H1 (cell line): ENCODE measurements at regions not wholly inside any gene's neighbourhood (a gene's known extent, or its start where the extent isn't known, plus 50 kb on each side); places are given as distances from the start of the nearest gene placed in this dataset.

Experiments
- CTCF ChIA-PET: fragments of 300-600 bp; sonication (Branson Sonifier 250); formaldehyde crosslinking; loops from one replicate; lab custom pipeline; 2021; ENCODE audit not compliant: partially characterized antibody; lab: Charles Lee
- POLR2A ChIA-PET: fragments of 300-600 bp; sonication (Branson Sonifier 250); formaldehyde crosslinking; loops from one replicate; lab custom pipeline; 2021; ENCODE audit warnings: inconsistent platforms; ENCODE audit not compliant: partially characterized antibody; lab: Charles Lee
- DNase-seq, 2 experiments: peaks; one replicate each; pipeline versions ENCODE4 v3.0.0 to v3.0.0-alpha.2; 2010 to 2022; ENCODE audit warnings: low spot score in 2 of 2, low read depth in 1 of 2, mixed read lengths in 1 of 2
- FAIRE-seq: peaks from 2 replicates; lab custom pipeline; 2011; peaks lifted over from hg19 to GRCh38; lab: Jason Lieb, UNC
- H2AFZ ChIP-seq: 2 replicates; pipeline ENCODE4 v1.8.1; 2012; ENCODE audit warnings: low read length, inconsistent platforms
- H2AK5ac ChIP-seq: 2 replicates; pipeline ENCODE4 v1.6.1; 2013; ENCODE audit warnings: low read depth, low read length
- H2BK120ac ChIP-seq: replicated peaks from 2 replicates; pipeline ENCODE3; 2013; ENCODE audit warnings: low read depth, low read length, inconsistent platforms
- H2BK12ac ChIP-seq: 2 replicates; pipeline ENCODE4 v1.6.1; 2013; ENCODE audit warnings: low read depth, low read length
- H2BK15ac ChIP-seq: 2 replicates; pipeline ENCODE4 v1.6.1; 2013; ENCODE audit warnings: low read length
- H2BK20ac ChIP-seq: 2 replicates; pipeline ENCODE4 v1.6.1; 2013; ENCODE audit warnings: low read length
- H2BK5ac ChIP-seq: 2 replicates; pipeline ENCODE4 v1.6.1; 2013; ENCODE audit warnings: low read depth, low read length
- H3K14ac ChIP-seq: 2 replicates; pipeline ENCODE4 v1.6.1; 2013; ENCODE audit warnings: inconsistent platforms; ENCODE audit not compliant: insufficient read length
- H3K18ac ChIP-seq: 2 replicates; pipeline ENCODE4 v1.6.1; 2013; ENCODE audit warnings: low read length; ENCODE audit errors: extremely low read depth
- H3K23ac ChIP-seq: 2 replicates; pipeline ENCODE4 v1.6.1; 2013; ENCODE audit warnings: inconsistent platforms; ENCODE audit not compliant: insufficient read length
- H3K23me2 ChIP-seq: 2 replicates; pipeline ENCODE4 v1.6.1; 2013; ENCODE audit warnings: low read depth, low read length
- H3K27ac ChIP-seq: 2 replicates; pipeline ENCODE4 v1.6.1; 2011; ENCODE audit warnings: low read depth, low read length, inconsistent platforms
- H3K27me3 ChIP-seq, 4 experiments: replicated peaks in 1 of 4; 1 replicate in 1 of 4; 2 replicates in 3 of 4; pipeline versions ENCODE4 v1.6.1 to v1.8.1; 2011 to 2013; ENCODE audit warnings: low read length in 3 of 4, mild to moderate bottlenecking in 3 of 4, inconsistent platforms in 2 of 4, mixed read lengths in 2 of 4, moderate library complexity in 1 of 4; ENCODE audit not compliant: control insufficient read depth in 3 of 4, insufficient read depth in 3 of 4; ENCODE audit errors: extremely low read depth in 1 of 4
- H3K36me3 ChIP-seq, 4 experiments: 2 replicates each; pipeline versions ENCODE4 v1.6.1 to v1.8.1; 2011 to 2013; ENCODE audit warnings: mild to moderate bottlenecking in 4 of 4, low read length in 3 of 4, moderate library complexity in 2 of 4, control low read depth in 1 of 4, inconsistent platforms in 1 of 4; ENCODE audit not compliant: insufficient read depth in 4 of 4, control insufficient read depth in 2 of 4
- H3K4ac ChIP-seq: replicated peaks from 2 replicates; pipeline ENCODE3; 2013; ENCODE audit warnings: low read length, low read depth, mixed read lengths, inconsistent platforms; ENCODE audit not compliant: insufficient read length
- H3K4me1 ChIP-seq, 4 experiments: replicated peaks in 1 of 4; 1 replicate in 1 of 4; 2 replicates in 3 of 4; pipeline versions ENCODE4 v1.6.1 to v1.8.1; 2011 to 2013; ENCODE audit warnings: low read length in 3 of 4, inconsistent platforms in 2 of 4, mixed read lengths in 1 of 4; ENCODE audit not compliant: insufficient read depth in 4 of 4, control insufficient read depth in 3 of 4
- H3K4me2 ChIP-seq, 2 experiments: 2 replicates each; pipeline versions ENCODE4 v1.6.1 to v1.8.1; 2011 to 2013; ENCODE audit warnings: low read depth in 2 of 2, low read length in 2 of 2, control low read depth in 1 of 2, inconsistent platforms in 1 of 2, mild to moderate bottlenecking in 1 of 2; ENCODE audit not compliant: insufficient read depth in 1 of 2
- H3K4me3 ChIP-seq, 4 experiments: fragments of 200-600, 300-600 bp in 1 of 4; sonication (generic), shearing (Covaris generic), sonication (Bioruptor Twin) in 1 of 4; 2 replicates each; pipeline versions ENCODE4 v1.5.1 to v1.8.1; 2011 to 2016; ENCODE audit warnings: low read length in 4 of 4, low read depth in 3 of 4, control low read depth in 2 of 4, inconsistent platforms in 2 of 4, mild to moderate bottlenecking in 2 of 4, mixed read lengths in 1 of 4, moderate library complexity in 1 of 4; ENCODE audit not compliant: insufficient read depth in 2 of 4; ENCODE audit errors: extremely low read depth in 1 of 4
- H3K56ac ChIP-seq: replicated peaks from 2 replicates; pipeline ENCODE3; 2013; ENCODE audit warnings: low read depth, mild to moderate bottlenecking, mixed read lengths, low read length, inconsistent platforms; ENCODE audit not compliant: insufficient read length
- H3K79me1 ChIP-seq: 2 replicates; pipeline ENCODE4 v1.6.1; 2013; ENCODE audit warnings: low read depth, low read length, control low read depth
- H3K79me2 ChIP-seq, 2 experiments: 2 replicates each; pipeline versions ENCODE4 v1.6.1 to v1.8.1; 2012 to 2013; ENCODE audit warnings: low read length in 2 of 2, mild to moderate bottlenecking in 2 of 2, inconsistent platforms in 1 of 2; ENCODE audit not compliant: insufficient read depth in 2 of 2, control insufficient read depth in 1 of 2
- H3K9ac ChIP-seq, 4 experiments: replicated peaks in 1 of 4; 1 replicate in 1 of 4; 2 replicates in 3 of 4; pipeline versions ENCODE4 v1.6.1 to v1.8.1; 2011 to 2013; ENCODE audit warnings: low read depth in 3 of 4, low read length in 3 of 4, control low read depth in 2 of 4, mild to moderate bottlenecking in 2 of 4, moderate library complexity in 2 of 4, inconsistent platforms in 1 of 4; ENCODE audit errors: extremely low read depth in 1 of 4
- H3K9me3 ChIP-seq, 2 experiments: 2 replicates each; pipeline versions ENCODE4 v1.6.1 to v1.8.1; 2012 to 2013; ENCODE audit warnings: mild to moderate bottlenecking in 2 of 2, moderate library complexity in 2 of 2, control low read depth in 1 of 2, inconsistent platforms in 1 of 2, low read depth in 1 of 2, low read length in 1 of 2, mixed read lengths in 1 of 2; ENCODE audit not compliant: insufficient read depth in 2 of 2
- H4K20me1 ChIP-seq, 2 experiments: replicated peaks in 1 of 2; 2 replicates each; pipeline versions ENCODE3 to v1.8.1; 2011 to 2013; ENCODE audit warnings: inconsistent platforms in 2 of 2, low read length in 2 of 2, mild to moderate bottlenecking in 1 of 2; ENCODE audit not compliant: insufficient read depth in 2 of 2, control insufficient read depth in 1 of 2
- H4K5ac ChIP-seq: 2 replicates; pipeline ENCODE4 v1.6.1; 2013; ENCODE audit warnings: low read length, low read depth, mixed read lengths, inconsistent platforms; ENCODE audit not compliant: insufficient read length
- H4K8ac ChIP-seq: 2 replicates; pipeline ENCODE4 v1.8.0; 2013; ENCODE audit warnings: mild to moderate bottlenecking, moderate library complexity, low read length, inconsistent platforms; ENCODE audit not compliant: insufficient read depth; ENCODE audit errors: extremely low read depth
- H4K91ac ChIP-seq: replicated peaks from 2 replicates; pipeline ENCODE3; 2013; ENCODE audit warnings: low read length, mixed read lengths, inconsistent platforms; ENCODE audit not compliant: insufficient read length
- ASH2L ChIP-seq: fragments of 200-600, 300-600 bp; sonication (generic); IDR thresholded peaks from one replicate; pipeline ENCODE4 v1.7.1; 2017; ENCODE audit warnings: low read length
- CREB1 ChIP-seq: IDR thresholded peaks from 2 replicates; pipeline ENCODE4 v1.6.1; 2012; ENCODE audit warnings: inconsistent platforms
- FOSL1 ChIP-seq: IDR thresholded peaks from 2 replicates; pipeline ENCODE4 v1.6.1; 2011; ENCODE audit warnings: mild to moderate bottlenecking, low read depth, low read length, moderate library complexity; ENCODE audit not compliant: insufficient read depth
- GABPA ChIP-seq: IDR thresholded peaks from 2 replicates; pipeline ENCODE4 v1.6.1; 2011; ENCODE audit warnings: mild to moderate bottlenecking, low read length, moderate library complexity, borderline replicate concordance; ENCODE audit not compliant: insufficient read depth
- GTF2F1 ChIP-seq: IDR thresholded peaks from 2 replicates; pipeline ENCODE4 v1.6.1; 2012; ENCODE audit warnings: low read depth, low read length, improper control_type of control experiment, borderline replicate concordance
- HDAC6 ChIP-seq: IDR thresholded peaks from one replicate; pipeline ENCODE4 v1.7.1; 2012; ENCODE audit warnings: low read depth, mild to moderate bottlenecking, inconsistent platforms, low read length, moderate library complexity
- NANOG ChIP-seq: IDR thresholded peaks from 2 replicates; pipeline ENCODE4 v1.6.1; 2011; ENCODE audit warnings: low read length, low read depth, mild to moderate bottlenecking, inconsistent platforms; ENCODE audit not compliant: insufficient read depth, poor library complexity, severe bottlenecking
- POU5F1 ChIP-seq: IDR thresholded peaks from 2 replicates; pipeline ENCODE4 v1.6.1; 2011; ENCODE audit warnings: low read depth, mild to moderate bottlenecking, low read length, moderate library complexity
- SIX5 ChIP-seq: IDR thresholded peaks from 2 replicates; pipeline ENCODE4 v1.6.1; 2011; ENCODE audit warnings: mild to moderate bottlenecking, low read depth, low read length
- WGBS, 2 experiments: shearing (Covaris generic) in 1 of 2; methylation state at CpG; one replicate each; pipeline versions ENCODE4 v1.1.6 to v1.1.7; 2013 to 2015; ENCODE audit warnings: low lambda C conversion rate in 2 of 2, mixed read lengths in 2 of 2, inconsistent platforms in 1 of 2, low coverage in 1 of 2, missing lambda C conversion rate in 1 of 2; ENCODE audit not compliant: insufficient replicate concordance in 2 of 2, insufficient coverage in 1 of 2, insufficient read length in 1 of 2; ENCODE audit errors: extremely low coverage in 1 of 2, missing lambda C conversion rate in 1 of 2; 5-methylcytosine and 5-hydroxymethylcytosine counted together
- TF ChIP-seq, protein P1 (sequence below): IDR thresholded peaks from 2 replicates; pipeline ENCODE4 v1.6.1; 2012; ENCODE audit warnings: inconsistent platforms
- TF ChIP-seq, protein P2 (sequence below): IDR thresholded peaks from 2 replicates; pipeline ENCODE4 v1.6.1; 2012; ENCODE audit warnings: inconsistent platforms

DNA sequence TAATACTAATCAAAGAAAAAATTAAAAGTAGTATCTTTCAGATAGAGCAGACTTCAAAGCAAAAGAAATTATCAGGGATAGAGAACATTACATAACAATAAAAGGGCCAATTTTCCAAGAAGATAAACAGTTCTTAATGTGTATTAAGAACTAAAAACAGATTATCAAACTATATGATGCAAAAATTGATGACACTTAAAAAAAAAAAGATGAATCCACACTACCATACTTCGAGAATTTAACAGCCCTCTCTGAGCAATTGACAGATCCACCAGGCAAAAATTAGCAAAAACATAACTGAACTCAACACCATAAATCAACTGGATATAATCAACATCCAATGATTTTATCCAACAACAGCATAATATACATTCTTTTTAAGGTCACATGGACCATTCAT is 686.5 kb downstream of the LRFN5 start (continued):
- TF ChIP-seq ASH2L, result no peak

DNA sequence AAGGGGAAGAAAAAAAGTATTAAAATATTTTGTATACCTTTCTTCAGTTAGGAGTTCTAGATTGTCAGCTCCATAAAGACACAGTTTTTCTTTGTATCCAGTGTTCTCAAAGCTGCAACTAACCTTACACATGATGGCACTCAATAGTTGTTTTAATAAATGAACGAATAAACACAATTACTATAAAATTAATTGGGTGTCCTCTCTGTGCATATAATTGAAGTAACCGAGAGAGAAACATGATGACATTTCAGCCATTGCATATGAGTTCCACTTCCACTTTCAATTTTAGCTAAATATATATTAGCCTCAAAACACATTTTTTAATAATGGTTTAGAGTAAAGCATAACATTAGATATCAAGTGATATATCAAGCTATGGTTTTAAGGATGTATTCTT is 671.2 kb downstream of the LRFN5 start:
- Histone ChIP-seq H3K4ac (no peak overlapping the region), H4K20me1 (no peaks in the 10 kb centered on the region), H3K18ac (no peak overlapping the region), H2BK120ac (no peak overlapping the region), H2BK12ac (no peak overlapping the region), H2BK20ac (no peak overlapping the region), H2AFZ (no peak overlapping the region), H2AK5ac (no peak overlapping the region), H4K91ac (no peak overlapping the region), H3K9ac (no peak overlapping the region), H3K4me1 (no peaks in the 10 kb centered on the region), H3K23me2 (no peaks in the 10 kb centered on the region), H3K79me1 (no peaks in the 10 kb centered on the region), H3K27me3 (no peaks in the 10 kb centered on the region), H2BK15ac (no peak overlapping the region), H4K5ac (no peak overlapping the region), H3K14ac (no peak overlapping the region), H3K36me3 (no peaks in the 10 kb centered on the region), H3K4me2 (no peak overlapping the region), H3K23ac (no peak overlapping the region), H3K79me2 (no peaks in the 10 kb centered on the region), H4K8ac (no peak overlapping the region), H3K4me3 (no peak overlapping the region), H3K56ac (no peak overlapping the region), H2BK5ac (no peak overlapping the region), H3K9me3 (no peaks in the 10 kb centered on the region), H3K27ac (no peak overlapping the region)
- 93% methylated on average over 2 of the region's 2 CpGs; no CpG with 5 or more reads in 1 of the 2 experiments for WGBS, 2 experiments
- DNase-seq, result no peak
- ChIA-PET POLR2A (interaction anchor here (0.7 kb wide), 1 partner anchor 17 kb away, joined by 3 read pairs; no protein-coding TSS in a partner anchor), CTCF (no interaction called here)
- TF ChIP-seq GABPA, result no peak
- TF ChIP-seq GTF2F1, result no peak
- TF ChIP-seq POU5F1, result no peak
- TF ChIP-seq SIX5, result no peak
- TF ChIP-seq, protein P1, sequence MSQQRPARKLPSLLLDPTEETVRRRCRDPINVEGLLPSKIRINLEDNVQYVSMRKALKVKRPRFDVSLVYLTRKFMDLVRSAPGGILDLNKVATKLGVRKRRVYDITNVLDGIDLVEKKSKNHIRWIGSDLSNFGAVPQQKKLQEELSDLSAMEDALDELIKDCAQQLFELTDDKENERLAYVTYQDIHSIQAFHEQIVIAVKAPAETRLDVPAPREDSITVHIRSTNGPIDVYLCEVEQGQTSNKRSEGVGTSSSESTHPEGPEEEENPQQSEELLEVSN, result no peak
- TF ChIP-seq NANOG, result no peak
- TF ChIP-seq ASH2L, result no peak
- TF ChIP-seq CREB1, result no peak
- TF ChIP-seq FOSL1, result no peak
- TF ChIP-seq HDAC6, result no peak
- TF ChIP-seq, protein P2, sequence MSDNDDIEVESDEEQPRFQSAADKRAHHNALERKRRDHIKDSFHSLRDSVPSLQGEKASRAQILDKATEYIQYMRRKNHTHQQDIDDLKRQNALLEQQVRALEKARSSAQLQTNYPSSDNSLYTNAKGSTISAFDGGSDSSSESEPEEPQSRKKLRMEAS, result no peak
- no peak for FAIRE-seq
